ENCODE measurements at regions not wholly inside any gene's neighbourhood (a gene's known extent, or its start where the extent isn't known, plus 50 kb on each side); places are given as distances from the start of the nearest gene placed in this dataset.

- TF ChIP-seq SP1 (IDR thresholded peaks at IDR 0.05; ENCODE audit: low read depth, low read length) (no peak), YY1 (IDR thresholded peaks at IDR 0.05; ENCODE audit: low read depth, low read length) (no peak), NR2C2 (IDR thresholded peaks at IDR 0.05; ENCODE audit: borderline replicate concordance, control insufficient read depth, insufficient read length, low read depth) (no peak), CHD2 (IDR thresholded peaks at IDR 0.05; ENCODE audit: borderline replicate concordance, low read depth, low read length) (no peak), POLR2A (IDR thresholded peaks at IDR 0.05; ENCODE audit: low read depth, low read length) (no peak), RAD21 (IDR thresholded peaks at IDR 0.05; ENCODE audit: insufficient read depth, low read depth, low read length) (no peak), RBBP5 (conservative IDR thresholded peaks at IDR 0.05) (no peak), PKNOX1 (IDR thresholded peaks at IDR 0.05) (no peak), EZH2 (IDR thresholded peaks at IDR 0.05; ENCODE audit: borderline replicate concordance, control insufficient read depth, low read depth, low read length) (no peak), SUZ12 (IDR thresholded peaks at IDR 0.05; ENCODE audit: unreplicated experiment) (no peak)
- TF ChIP-seq, protein P1, sequence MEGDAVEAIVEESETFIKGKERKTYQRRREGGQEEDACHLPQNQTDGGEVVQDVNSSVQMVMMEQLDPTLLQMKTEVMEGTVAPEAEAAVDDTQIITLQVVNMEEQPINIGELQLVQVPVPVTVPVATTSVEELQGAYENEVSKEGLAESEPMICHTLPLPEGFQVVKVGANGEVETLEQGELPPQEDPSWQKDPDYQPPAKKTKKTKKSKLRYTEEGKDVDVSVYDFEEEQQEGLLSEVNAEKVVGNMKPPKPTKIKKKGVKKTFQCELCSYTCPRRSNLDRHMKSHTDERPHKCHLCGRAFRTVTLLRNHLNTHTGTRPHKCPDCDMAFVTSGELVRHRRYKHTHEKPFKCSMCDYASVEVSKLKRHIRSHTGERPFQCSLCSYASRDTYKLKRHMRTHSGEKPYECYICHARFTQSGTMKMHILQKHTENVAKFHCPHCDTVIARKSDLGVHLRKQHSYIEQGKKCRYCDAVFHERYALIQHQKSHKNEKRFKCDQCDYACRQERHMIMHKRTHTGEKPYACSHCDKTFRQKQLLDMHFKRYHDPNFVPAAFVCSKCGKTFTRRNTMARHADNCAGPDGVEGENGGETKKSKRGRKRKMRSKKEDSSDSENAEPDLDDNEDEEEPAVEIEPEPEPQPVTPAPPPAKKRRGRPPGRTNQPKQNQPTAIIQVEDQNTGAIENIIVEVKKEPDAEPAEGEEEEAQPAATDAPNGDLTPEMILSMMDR (IDR thresholded peaks at IDR 0.05 in 2 of 3, conservative IDR thresholded peaks at IDR 0.05 in 1 of 3; ENCODE audit: control insufficient read depth in 2 of 3, extremely low read depth in 1 of 3, insufficient read depth in 1 of 3, low read depth in 3 of 3, low read length in 3 of 3) = no peak
Measured at GRCh38 chr11:69985641-69986439, 92.3 kb upstream of the ANO1 start.

All from GM12878 (cell line).